ENCODE measurements at regions not wholly inside any gene's neighbourhood (a gene's known extent, or its start where the extent isn't known, plus 50 kb on each side); places are given as distances from the start of the nearest gene placed in this dataset.

- TF ChIP-seq CTCF (optimal IDR thresholded peaks at IDR 0.05 in 1 of 3, IDR thresholded peaks at IDR 0.05 in 1 of 3, conservative IDR thresholded peaks at IDR 0.05 in 1 of 3; ENCODE audit: extremely low read depth in 1 of 3, insufficient read depth in 2 of 3, low read length in 3 of 3) = no peak
- no peak for TF ChIP-seq EZH2 (IDR thresholded peaks at IDR 0.05; ENCODE audit: low read length)
Observed at GRCh38 chr10:29112827-29113615, 175.8 kb upstream of the LYZL1 start.
